ENCODE measurements at regions not wholly inside any gene's neighbourhood (a gene's known extent, or its start where the extent isn't known, plus 50 kb on each side); places are given as distances from the start of the nearest gene placed in this dataset.

GRCh38 chr5:130365956-130366355 lies 461.7 kb downstream of the CHSY3 start:
- H3K27me3 ChIP-seq (ENCODE audit: insufficient read depth, low read length): no peaks in the 10 kb centered on the region
- no peak overlapping the region for H3K9ac ChIP-seq (ENCODE audit: low read depth, low read length)
- H3K4me3 ChIP-seq (ENCODE audit: low read length): no peak overlapping the region
- no peaks in the 10 kb centered on the region for H3K4me1 ChIP-seq (ENCODE audit: insufficient read depth, low read length)
- H3K9me3 ChIP-seq (ENCODE audit: insufficient read depth, low read depth, low read length): no peaks in the 10 kb centered on the region
- no peak overlapping the region for H3K27ac ChIP-seq (ENCODE audit: low read length)
- H3K36me3 ChIP-seq (ENCODE audit: insufficient read depth, low read depth, low read length): no peaks in the 10 kb centered on the region

- Histone ChIP-seq H3K36me3 (ENCODE audit: insufficient read depth, low read depth, low read length) (no peaks in the 10 kb centered on the region), H3K27ac (ENCODE audit: low read length) (no peak overlapping the region), H3K9me3 (ENCODE audit: insufficient read depth, low read depth, low read length) (no peaks in the 10 kb centered on the region), H3K4me3 (ENCODE audit: low read length) (no peak overlapping the region), H3K9ac (ENCODE audit: low read depth, low read length) (no peak overlapping the region), H3K27me3 (ENCODE audit: insufficient read depth, low read length) (no peaks in the 10 kb centered on the region), H3K4me1 (ENCODE audit: insufficient read depth, low read length) (no peaks in the 10 kb centered on the region)
These were observed 445.9 kb downstream of the CHSY3 start for GRCh38 chr5:130350131-130350530.

DNA sequence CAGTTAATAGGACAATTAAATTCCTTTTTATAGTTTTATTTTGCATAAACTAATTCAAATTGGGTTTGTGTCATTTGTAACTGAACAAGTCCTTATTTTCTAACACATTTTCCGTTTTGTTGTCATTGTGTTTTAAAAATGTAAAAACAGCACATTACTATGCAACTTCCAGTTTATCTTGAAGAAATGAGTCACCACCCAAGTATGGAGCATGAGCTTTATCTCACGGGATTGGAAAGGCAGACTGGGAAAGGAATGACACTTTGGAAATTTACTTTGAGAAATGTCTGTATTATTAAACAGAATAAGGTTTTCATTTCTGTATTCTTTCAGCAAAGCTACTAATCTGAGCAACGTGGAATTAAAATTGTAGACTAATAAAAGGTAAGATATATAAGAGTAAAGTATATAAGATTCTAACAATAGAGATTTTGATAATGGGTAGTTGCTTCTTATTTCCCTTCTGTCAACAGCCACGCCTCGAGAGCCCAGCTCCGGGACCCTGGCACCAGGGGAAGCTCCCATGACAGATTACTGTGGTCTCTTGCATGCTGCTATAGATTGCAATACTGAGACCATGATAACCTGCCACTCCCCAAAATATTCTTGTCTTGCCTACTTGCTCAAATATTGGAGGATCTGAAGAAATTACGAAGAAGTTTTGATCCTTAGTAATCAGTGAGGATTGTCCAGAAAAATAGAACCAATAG lies 433.1 kb downstream of the CHSY3 start:
- no peaks in the 10 kb centered on the region for H3K9me3 ChIP-seq (ENCODE audit: insufficient read depth, low read depth, low read length)

DNA sequence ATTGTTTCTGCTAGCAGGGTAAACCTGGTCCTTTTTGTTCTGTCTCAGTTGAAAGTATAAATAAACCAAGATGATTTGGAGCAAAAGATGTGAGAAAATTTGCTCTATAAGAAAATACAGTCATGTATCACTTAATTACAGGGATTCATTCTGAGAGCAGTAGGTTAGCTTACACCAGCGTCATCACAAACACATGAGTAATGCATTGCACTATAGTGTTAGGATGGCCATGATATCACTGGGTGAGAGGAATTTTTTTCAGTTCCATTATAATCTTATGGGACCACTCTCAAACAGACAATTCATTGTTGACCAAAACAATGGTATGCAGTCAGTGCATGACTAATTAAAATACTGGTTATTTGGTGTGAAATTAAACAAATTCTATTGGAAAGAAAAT lies 430.9 kb downstream of the CHSY3 start:
- H3K27ac ChIP-seq (ENCODE audit: low read length): no peak overlapping the region
- H3K4me3 ChIP-seq (ENCODE audit: low read length): no peak overlapping the region
- H3K4me1 ChIP-seq (ENCODE audit: insufficient read depth, low read length): peaks cover 8% of the 10 kb centered on the region
- no peak overlapping the region for H3K9ac ChIP-seq (ENCODE audit: low read depth, low read length)
- no peaks in the 10 kb centered on the region for H3K27me3 ChIP-seq (ENCODE audit: insufficient read depth, low read length)
- peaks cover 6% of the 10 kb centered on the region for H3K9me3 ChIP-seq (ENCODE audit: insufficient read depth, low read depth, low read length)
- no peaks in the 10 kb centered on the region for H3K36me3 ChIP-seq (ENCODE audit: insufficient read depth, low read depth, low read length)

More for the DNA sequence above, 433.1 kb downstream of the CHSY3 start:
- Histone ChIP-seq H3K9ac (ENCODE audit: low read depth, low read length) (no peak overlapping the region), H3K4me3 (ENCODE audit: low read length) (no peak overlapping the region), H3K36me3 (ENCODE audit: insufficient read depth, low read depth, low read length) (no peaks in the 10 kb centered on the region), H3K27me3 (ENCODE audit: insufficient read depth, low read length) (no peaks in the 10 kb centered on the region), H3K27ac (ENCODE audit: low read length) (no peak overlapping the region), H3K4me1 (ENCODE audit: insufficient read depth, low read length) (peaks cover 8% of the 10 kb centered on the region)

- Histone ChIP-seq H3K9me3 (ENCODE audit: insufficient read depth, low read depth, low read length) (peaks cover 15% of the 10 kb centered on the region), H3K4me3 (ENCODE audit: low read length) (no peak overlapping the region), H3K4me1 (ENCODE audit: insufficient read depth, low read length) (peaks cover 8% of the 10 kb centered on the region), H3K9ac (ENCODE audit: low read depth, low read length) (no peak overlapping the region), H3K27ac (ENCODE audit: low read length) (no peak overlapping the region), H3K27me3 (ENCODE audit: insufficient read depth, low read length) (no peaks in the 10 kb centered on the region), H3K36me3 (ENCODE audit: insufficient read depth, low read depth, low read length) (no peaks in the 10 kb centered on the region)
These were observed 428.8 kb downstream of the CHSY3 start for GRCh38 chr5:130333089-130333488.

- H3K4me1 ChIP-seq (ENCODE audit: insufficient read depth, low read length): no peaks in the 10 kb centered on the region
- H3K4me3 ChIP-seq (ENCODE audit: low read length): no peak overlapping the region
- no peaks in the 10 kb centered on the region for H3K27me3 ChIP-seq (ENCODE audit: insufficient read depth, low read length)
- H3K27ac ChIP-seq (ENCODE audit: low read length): no peak overlapping the region
- H3K9ac ChIP-seq (ENCODE audit: low read depth, low read length): no peak overlapping the region
- H3K9me3 ChIP-seq (ENCODE audit: insufficient read depth, low read depth, low read length): peaks cover 15% of the 10 kb centered on the region
- H3K36me3 ChIP-seq (ENCODE audit: insufficient read depth, low read depth, low read length): no peaks in the 10 kb centered on the region
These were observed 427.1 kb downstream of the CHSY3 start for GRCh38 chr5:130331332-130331731.

- Histone ChIP-seq H3K4me3 (ENCODE audit: low read length) (no peak overlapping the region), H3K4me1 (ENCODE audit: insufficient read depth, low read length) (no peaks in the 10 kb centered on the region), H3K9me3 (ENCODE audit: insufficient read depth, low read depth, low read length) (peaks cover 17% of the 10 kb centered on the region), H3K9ac (ENCODE audit: low read depth, low read length) (no peak overlapping the region), H3K36me3 (ENCODE audit: insufficient read depth, low read depth, low read length) (no peaks in the 10 kb centered on the region), H3K27ac (ENCODE audit: low read length) (no peak overlapping the region), H3K27me3 (ENCODE audit: insufficient read depth, low read length) (no peaks in the 10 kb centered on the region)
These were observed 420.8 kb downstream of the CHSY3 start for GRCh38 chr5:130324953-130325671.

DNA sequence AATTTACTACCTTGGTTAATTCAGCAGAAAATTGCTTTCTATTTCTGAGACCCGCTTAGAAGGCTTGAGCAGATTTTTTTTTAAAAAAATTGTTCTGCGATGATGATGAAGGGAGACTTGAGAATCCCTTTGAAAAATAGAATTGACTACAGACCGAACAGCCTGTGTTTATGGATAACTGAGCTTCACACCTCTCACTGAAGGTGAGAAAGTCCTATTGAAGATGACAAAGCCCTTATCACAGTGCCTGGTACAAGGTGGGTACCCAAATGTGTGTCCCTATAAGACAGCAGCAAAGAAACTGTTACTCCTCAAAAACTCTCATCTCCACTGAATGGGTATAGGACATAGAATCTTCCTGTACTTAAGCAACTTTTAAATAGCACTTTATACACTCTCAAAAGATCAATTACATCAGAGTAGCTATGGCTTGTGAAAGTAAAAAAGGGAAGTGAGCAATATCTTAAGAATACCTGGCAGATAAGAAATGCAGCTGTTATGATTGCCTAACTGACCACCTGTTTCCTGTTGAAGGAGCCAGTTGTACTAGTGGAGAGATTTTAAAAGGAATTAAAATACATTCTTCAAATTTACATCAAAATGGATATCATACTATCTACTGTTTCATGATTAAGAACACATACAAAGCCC lies 419.7 kb downstream of the CHSY3 start:
- Histone ChIP-seq H3K27ac (ENCODE audit: low read length) (no peak overlapping the region), H3K9ac (ENCODE audit: low read depth, low read length) (no peak overlapping the region), H3K9me3 (ENCODE audit: insufficient read depth, low read depth, low read length) (peaks cover 8% of the 10 kb centered on the region; the same call in 1 of the 2 replicates)

DNA sequence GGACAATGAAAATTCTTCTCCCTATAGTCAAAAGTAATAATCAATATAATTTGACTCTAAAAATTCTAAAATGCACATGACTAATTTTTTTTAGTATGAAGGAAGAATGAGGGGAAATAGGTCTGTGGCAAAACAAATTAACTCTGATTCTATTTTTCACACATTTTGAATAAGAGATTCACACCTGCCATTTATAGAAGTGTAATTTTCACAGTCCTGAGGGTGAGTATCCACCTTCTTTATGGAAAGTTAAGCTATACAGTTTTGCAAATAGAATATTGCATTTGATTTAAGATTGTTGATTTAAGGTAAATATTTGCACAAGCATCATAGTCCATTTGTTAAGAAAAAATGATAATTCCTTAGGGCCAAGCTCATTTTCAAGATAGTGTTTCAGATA lies 417.7 kb downstream of the CHSY3 start:
- Histone ChIP-seq H3K9me3 (ENCODE audit: insufficient read depth, low read depth, low read length) (peaks cover 8% of the 10 kb centered on the region; the same call in 1 of the 2 replicates), H3K4me3 (ENCODE audit: low read length) (no peak overlapping the region), H3K9ac (ENCODE audit: low read depth, low read length) (no peak overlapping the region), H3K4me1 (ENCODE audit: insufficient read depth, low read length) (no peaks in the 10 kb centered on the region), H3K36me3 (ENCODE audit: insufficient read depth, low read depth, low read length) (no peaks in the 10 kb centered on the region), H3K27me3 (ENCODE audit: insufficient read depth, low read length) (no peaks in the 10 kb centered on the region), H3K27ac (ENCODE audit: low read length) (no peak overlapping the region)

More for the DNA sequence above, 419.7 kb downstream of the CHSY3 start:
- H3K4me1 ChIP-seq (ENCODE audit: insufficient read depth, low read length): no peaks in the 10 kb centered on the region
- no peaks in the 10 kb centered on the region for H3K27me3 ChIP-seq (ENCODE audit: insufficient read depth, low read length)
- H3K4me3 ChIP-seq (ENCODE audit: low read length): no peak overlapping the region
- H3K36me3 ChIP-seq (ENCODE audit: insufficient read depth, low read depth, low read length): no peaks in the 10 kb centered on the region

DNA sequence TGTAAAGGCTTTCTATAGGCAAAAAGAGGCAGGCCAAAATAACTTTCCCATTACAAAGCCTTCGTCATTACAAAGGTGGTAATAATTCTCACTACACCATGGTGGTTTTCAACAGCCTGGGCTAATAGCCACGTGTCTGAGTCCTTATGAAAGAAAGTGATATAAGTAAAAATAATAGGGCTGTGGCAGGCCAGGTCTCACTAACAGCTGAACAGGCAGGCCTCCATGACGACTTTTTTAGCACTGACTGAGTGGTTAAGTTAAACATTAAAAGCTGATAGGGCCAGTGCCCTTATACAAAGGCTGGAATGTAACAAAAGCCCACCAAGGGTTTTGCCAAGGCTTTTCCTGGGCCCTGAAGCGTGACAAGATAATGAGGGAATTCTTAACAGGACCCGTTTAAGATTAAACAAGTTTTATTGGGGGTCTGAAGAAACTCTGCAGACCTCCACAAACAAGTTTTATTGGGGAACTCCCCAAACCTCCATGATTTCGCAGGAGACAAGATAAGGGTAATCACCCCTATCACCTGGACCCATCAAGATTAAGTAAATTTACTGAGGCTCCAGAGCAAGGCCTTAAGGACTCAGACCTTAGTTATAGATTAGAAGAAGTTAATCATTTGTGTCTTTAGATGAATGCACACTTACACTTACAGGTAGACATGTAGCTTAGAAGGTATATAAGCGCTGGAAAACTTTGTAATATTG lies 412.9 kb downstream of the CHSY3 start:
- H3K9ac ChIP-seq (ENCODE audit: low read depth, low read length): no peak overlapping the region
- no peaks in the 10 kb centered on the region for H3K27me3 ChIP-seq (ENCODE audit: insufficient read depth, low read length)
- no peaks in the 10 kb centered on the region for H3K36me3 ChIP-seq (ENCODE audit: insufficient read depth, low read depth, low read length)
- H3K9me3 ChIP-seq (ENCODE audit: insufficient read depth, low read depth, low read length): peaks cover 14% of the 10 kb centered on the region
- no peak overlapping the region for H3K4me3 ChIP-seq (ENCODE audit: low read length)
- H3K4me1 ChIP-seq (ENCODE audit: insufficient read depth, low read length): no peaks in the 10 kb centered on the region
- H3K27ac ChIP-seq (ENCODE audit: low read length): no peak overlapping the region

- Histone ChIP-seq H3K9ac (ENCODE audit: low read depth, low read length) (no peak overlapping the region), H3K27ac (ENCODE audit: low read length) (no peak overlapping the region), H3K4me1 (ENCODE audit: insufficient read depth, low read length) (no peaks in the 10 kb centered on the region), H3K9me3 (ENCODE audit: insufficient read depth, low read depth, low read length) (no peaks in the 10 kb centered on the region), H3K4me3 (ENCODE audit: low read length) (no peak overlapping the region), H3K36me3 (ENCODE audit: insufficient read depth, low read depth, low read length) (no peaks in the 10 kb centered on the region), H3K27me3 (ENCODE audit: insufficient read depth, low read length) (no peaks in the 10 kb centered on the region)
These were observed 391.0 kb downstream of the CHSY3 start for GRCh38 chr5:130295235-130295634.

All from iPS-20b (cell line).